WTC11 (cell line): ENCODE measurements at regions not wholly inside any gene's neighbourhood (a gene's known extent, or its start where the extent isn't known, plus 50 kb on each side); places are given as distances from the start of the nearest gene placed in this dataset.

Experiments used
- CTCF ChIP-seq: fragments of 200-600 bp; IDR thresholded peaks from 2 replicates; pipeline ENCODE4 v1.8.0; 2022; ENCODE audit warnings: antibody characterized with exemption
- ELF4 ChIP-seq: sonication (generic); formaldehyde crosslinking; IDR thresholded peaks from 2 replicates; pipeline ENCODE4 v1.8.1; 2022; ENCODE audit warnings: low read depth, mild to moderate bottlenecking, moderate library complexity, missing genetic modification reagents
- FOXJ3 ChIP-seq: sonication (generic); formaldehyde crosslinking; IDR thresholded peaks from 2 replicates; pipeline ENCODE4 v1.9.0; 2021; ENCODE audit warnings: missing genetic modification reagents, mild to moderate bottlenecking, borderline replicate concordance
- FOXK1 ChIP-seq: sonication (generic); formaldehyde crosslinking; IDR thresholded peaks from 2 replicates; pipeline ENCODE4 v1.8.0; 2022; ENCODE audit warnings: mild to moderate bottlenecking, moderate library complexity, missing genetic modification reagents
- HMGXB4 ChIP-seq: sonication (generic); formaldehyde crosslinking; IDR thresholded peaks from 2 replicates; pipeline ENCODE4 v1.8.1; 2023; ENCODE audit warnings: mild to moderate bottlenecking, moderate library complexity, missing genetic modification reagents
- IRF1 ChIP-seq: sonication (generic); formaldehyde crosslinking; IDR thresholded peaks from 2 replicates; pipeline ENCODE4 v1.8.0; 2023; ENCODE audit warnings: missing genetic modification reagents
- IRF2 ChIP-seq: sonication (generic); formaldehyde crosslinking; IDR thresholded peaks from 2 replicates; pipeline ENCODE4 v1.8.0; 2022; ENCODE audit warnings: low read depth, missing genetic modification reagents, borderline replicate concordance
- JUN ChIP-seq: sonication (generic); formaldehyde crosslinking; IDR thresholded peaks from 2 replicates; pipeline ENCODE4 v1.8.0; 2023; ENCODE audit warnings: mild to moderate bottlenecking, missing genetic modification reagents
- SP1 ChIP-seq: sonication (generic); formaldehyde crosslinking; conservative IDR thresholded peaks from 2 replicates; pipeline ENCODE4 v1.8.1; 2022; ENCODE audit warnings: missing genetic modification reagents
- TF ChIP-seq, protein P1 (sequence below): sonication (generic); formaldehyde crosslinking; conservative IDR thresholded peaks from 2 replicates; pipeline ENCODE4 v1.8.1; 2022; ENCODE audit warnings: mild to moderate bottlenecking, missing genetic modification reagents
- TF ChIP-seq, protein P2 (sequence below): sonication (generic); formaldehyde crosslinking; IDR thresholded peaks from 2 replicates; pipeline ENCODE4 v1.8.0; 2022; ENCODE audit warnings: mild to moderate bottlenecking, missing genetic modification reagents

DNA sequence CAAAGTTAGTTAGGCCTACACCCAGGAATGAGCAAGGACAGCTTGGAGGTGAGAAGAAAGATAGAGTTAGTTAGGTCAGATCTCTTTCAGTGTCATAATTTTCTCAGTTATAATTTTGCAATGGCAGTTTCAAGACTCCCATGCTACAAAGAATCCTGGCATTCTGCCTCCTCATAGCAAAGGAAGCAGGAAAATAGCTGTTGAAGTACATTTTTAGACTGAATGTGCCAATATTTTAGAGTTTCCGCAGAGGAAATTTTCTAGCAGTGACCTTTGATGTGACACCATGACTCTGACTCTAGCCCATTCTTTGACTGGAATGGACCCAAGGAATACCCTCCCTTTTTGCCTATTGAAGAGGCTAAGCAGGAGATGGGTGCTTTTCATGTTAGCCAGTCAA lies 371.7 kb downstream of the PIK3C3 start:
- TF ChIP-seq CTCF (no peak), JUN (CRISPR knock-in tag) (no peak), IRF1 (CRISPR knock-in tag) (no peak), HMGXB4 (CRISPR knock-in tag) (no peak), IRF2 (CRISPR knock-in tag) (no peak), ELF4 (CRISPR knock-in tag) (no peak), FOXJ3 (no peak), FOXK1 (CRISPR knock-in tag) (no peak), SP1 (CRISPR knock-in tag) (no peak)
- TF ChIP-seq, protein P1, sequence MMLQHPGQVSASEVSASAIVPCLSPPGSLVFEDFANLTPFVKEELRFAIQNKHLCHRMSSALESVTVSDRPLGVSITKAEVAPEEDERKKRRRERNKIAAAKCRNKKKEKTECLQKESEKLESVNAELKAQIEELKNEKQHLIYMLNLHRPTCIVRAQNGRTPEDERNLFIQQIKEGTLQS (CRISPR knock-in tag): no peak
- TF ChIP-seq, protein P2, sequence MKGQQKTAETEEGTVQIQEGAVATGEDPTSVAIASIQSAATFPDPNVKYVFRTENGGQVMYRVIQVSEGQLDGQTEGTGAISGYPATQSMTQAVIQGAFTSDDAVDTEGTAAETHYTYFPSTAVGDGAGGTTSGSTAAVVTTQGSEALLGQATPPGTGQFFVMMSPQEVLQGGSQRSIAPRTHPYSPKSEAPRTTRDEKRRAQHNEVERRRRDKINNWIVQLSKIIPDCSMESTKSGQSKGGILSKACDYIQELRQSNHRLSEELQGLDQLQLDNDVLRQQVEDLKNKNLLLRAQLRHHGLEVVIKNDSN (CRISPR knock-in tag): no peak
